ENCODE measurements at regions not wholly inside any gene's neighbourhood (a gene's known extent, or its start where the extent isn't known, plus 50 kb on each side); places are given as distances from the start of the nearest gene placed in this dataset.

DNA sequence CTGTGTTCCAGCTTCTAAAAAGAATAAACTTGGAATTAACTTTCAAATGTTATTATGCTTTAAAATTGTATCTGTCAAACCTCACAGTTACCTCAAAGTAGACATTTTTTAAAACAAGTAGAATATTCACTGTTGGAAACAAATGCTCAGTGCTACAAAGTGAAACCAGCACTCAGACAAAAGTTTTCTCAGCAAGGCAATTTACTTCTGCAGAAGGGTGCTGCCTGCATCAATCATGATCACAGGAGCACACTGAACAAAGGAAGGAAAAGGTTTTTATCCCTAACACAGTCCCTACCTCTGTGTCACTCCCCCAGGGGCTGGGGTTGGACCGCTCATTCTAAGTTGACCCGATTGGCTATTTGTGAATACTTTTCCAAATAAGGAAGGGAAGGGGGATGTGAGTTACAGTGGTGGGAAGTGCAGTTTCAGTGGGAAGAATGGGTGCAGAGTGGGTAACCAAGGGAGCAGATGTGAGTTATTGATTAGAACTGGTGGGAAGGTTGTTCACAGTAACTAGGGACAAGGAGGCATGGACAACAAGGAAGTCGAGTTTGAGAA is 63.0 kb upstream of the CDK20 start:
- 85% methylated on average over 3 of the region's 3 CpGs for WGBS
- Histone ChIP-seq H3K27me3 (ENCODE audit: control insufficient read depth in 4 of 4, insufficient read depth in 4 of 4, low read length in 3 of 4) (no peaks in the 10 kb centered on the region), H3K4me3 (ENCODE audit: low read depth in 1 of 3, low read length in 3 of 3) (no peak overlapping the region), H3K4me1 (ENCODE audit: control insufficient read depth in 4 of 4, insufficient read depth in 4 of 4, low read length in 3 of 4) (no peaks in the 10 kb centered on the region), H3K9ac (ENCODE audit: low read depth in 1 of 2, low read length in 2 of 2) (no peak overlapping the region), H3K27ac (ENCODE audit: low read depth in 1 of 2, low read length in 2 of 2) (no peak overlapping the region), H3K9me3 (ENCODE audit: control insufficient read depth in 4 of 4, low read length in 3 of 4) (peaks cover 3 to 25% (median 7%) of the 10 kb centered on the region in 4 donors), H3K36me3 (ENCODE audit: control insufficient read depth in 4 of 4, insufficient read depth in 3 of 4, low read depth in 1 of 4, low read length in 3 of 4) (no peaks in the 10 kb centered on the region)
- no peak for DNase-seq (ENCODE audit: low spot score)
- TF ChIP-seq, protein P1, sequence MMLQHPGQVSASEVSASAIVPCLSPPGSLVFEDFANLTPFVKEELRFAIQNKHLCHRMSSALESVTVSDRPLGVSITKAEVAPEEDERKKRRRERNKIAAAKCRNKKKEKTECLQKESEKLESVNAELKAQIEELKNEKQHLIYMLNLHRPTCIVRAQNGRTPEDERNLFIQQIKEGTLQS (IDR thresholded peaks at IDR 0.05), result no peak
- TF ChIP-seq, protein P2, sequence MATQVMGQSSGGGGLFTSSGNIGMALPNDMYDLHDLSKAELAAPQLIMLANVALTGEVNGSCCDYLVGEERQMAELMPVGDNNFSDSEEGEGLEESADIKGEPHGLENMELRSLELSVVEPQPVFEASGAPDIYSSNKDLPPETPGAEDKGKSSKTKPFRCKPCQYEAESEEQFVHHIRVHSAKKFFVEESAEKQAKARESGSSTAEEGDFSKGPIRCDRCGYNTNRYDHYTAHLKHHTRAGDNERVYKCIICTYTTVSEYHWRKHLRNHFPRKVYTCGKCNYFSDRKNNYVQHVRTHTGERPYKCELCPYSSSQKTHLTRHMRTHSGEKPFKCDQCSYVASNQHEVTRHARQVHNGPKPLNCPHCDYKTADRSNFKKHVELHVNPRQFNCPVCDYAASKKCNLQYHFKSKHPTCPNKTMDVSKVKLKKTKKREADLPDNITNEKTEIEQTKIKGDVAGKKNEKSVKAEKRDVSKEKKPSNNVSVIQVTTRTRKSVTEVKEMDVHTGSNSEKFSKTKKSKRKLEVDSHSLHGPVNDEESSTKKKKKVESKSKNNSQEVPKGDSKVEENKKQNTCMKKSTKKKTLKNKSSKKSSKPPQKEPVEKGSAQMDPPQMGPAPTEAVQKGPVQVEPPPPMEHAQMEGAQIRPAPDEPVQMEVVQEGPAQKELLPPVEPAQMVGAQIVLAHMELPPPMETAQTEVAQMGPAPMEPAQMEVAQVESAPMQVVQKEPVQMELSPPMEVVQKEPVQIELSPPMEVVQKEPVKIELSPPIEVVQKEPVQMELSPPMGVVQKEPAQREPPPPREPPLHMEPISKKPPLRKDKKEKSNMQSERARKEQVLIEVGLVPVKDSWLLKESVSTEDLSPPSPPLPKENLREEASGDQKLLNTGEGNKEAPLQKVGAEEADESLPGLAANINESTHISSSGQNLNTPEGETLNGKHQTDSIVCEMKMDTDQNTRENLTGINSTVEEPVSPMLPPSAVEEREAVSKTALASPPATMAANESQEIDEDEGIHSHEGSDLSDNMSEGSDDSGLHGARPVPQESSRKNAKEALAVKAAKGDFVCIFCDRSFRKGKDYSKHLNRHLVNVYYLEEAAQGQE (IDR thresholded peaks at IDR 0.05), result no peak
- TF ChIP-seq FOXA2 (IDR thresholded peaks at IDR 0.05), result no peak
- TF ChIP-seq TAF1 (conservative IDR thresholded peaks at IDR 0.05), result no peak
- no peak for TF ChIP-seq HNF4G (IDR thresholded peaks at IDR 0.05)
- no peak for TF ChIP-seq NR2F2 (IDR thresholded peaks at IDR 0.05)
- TF ChIP-seq SP1 (IDR thresholded peaks at IDR 0.05), result no peak
- TF ChIP-seq, protein P3, sequence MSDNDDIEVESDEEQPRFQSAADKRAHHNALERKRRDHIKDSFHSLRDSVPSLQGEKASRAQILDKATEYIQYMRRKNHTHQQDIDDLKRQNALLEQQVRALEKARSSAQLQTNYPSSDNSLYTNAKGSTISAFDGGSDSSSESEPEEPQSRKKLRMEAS (IDR thresholded peaks at IDR 0.05), result no peak

DNA sequence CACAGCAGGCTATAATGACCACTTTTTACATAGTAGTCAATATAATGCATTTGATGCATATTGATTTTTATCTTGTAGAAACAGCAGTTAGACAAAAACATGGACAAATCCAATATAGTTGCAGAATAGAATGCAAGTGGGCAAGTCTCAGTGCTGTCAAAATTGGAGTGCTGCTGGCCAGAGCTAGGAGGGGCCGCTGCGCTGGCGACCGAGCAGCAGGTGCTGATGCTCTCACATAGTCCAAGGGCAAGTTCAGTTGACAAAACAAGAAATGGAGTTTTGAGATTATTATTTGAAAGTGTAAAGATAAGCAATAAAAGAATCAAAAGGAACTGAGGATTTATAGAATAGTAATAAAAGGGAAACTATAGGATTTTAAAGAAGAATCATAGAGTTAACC is 60.6 kb upstream of the CDK20 start:
- H3K4me1 ChIP-seq (ENCODE audit: control insufficient read depth in 4 of 4, insufficient read depth in 4 of 4, low read length in 3 of 4), result no peaks in the 10 kb centered on the region
- no peaks in the 10 kb centered on the region for H3K36me3 ChIP-seq (ENCODE audit: control insufficient read depth in 4 of 4, insufficient read depth in 3 of 4, low read depth in 1 of 4, low read length in 3 of 4)
- peaks cover 3 to 25% (median 7%) of the 10 kb centered on the region in 4 donors for H3K9me3 ChIP-seq (ENCODE audit: control insufficient read depth in 4 of 4, low read length in 3 of 4)
- no peak for DNase-seq (ENCODE audit: low spot score)
- no peaks in the 10 kb centered on the region for H3K27me3 ChIP-seq (ENCODE audit: control insufficient read depth in 4 of 4, insufficient read depth in 4 of 4, low read length in 3 of 4)
- H3K9ac ChIP-seq (ENCODE audit: low read depth in 1 of 2, low read length in 2 of 2), result no peak overlapping the region
- H3K4me3 ChIP-seq (ENCODE audit: low read depth in 1 of 3, low read length in 3 of 3), result no peak overlapping the region
- H3K27ac ChIP-seq (ENCODE audit: low read depth in 1 of 2, low read length in 2 of 2), result no peak overlapping the region
- TF ChIP-seq, protein P4, sequence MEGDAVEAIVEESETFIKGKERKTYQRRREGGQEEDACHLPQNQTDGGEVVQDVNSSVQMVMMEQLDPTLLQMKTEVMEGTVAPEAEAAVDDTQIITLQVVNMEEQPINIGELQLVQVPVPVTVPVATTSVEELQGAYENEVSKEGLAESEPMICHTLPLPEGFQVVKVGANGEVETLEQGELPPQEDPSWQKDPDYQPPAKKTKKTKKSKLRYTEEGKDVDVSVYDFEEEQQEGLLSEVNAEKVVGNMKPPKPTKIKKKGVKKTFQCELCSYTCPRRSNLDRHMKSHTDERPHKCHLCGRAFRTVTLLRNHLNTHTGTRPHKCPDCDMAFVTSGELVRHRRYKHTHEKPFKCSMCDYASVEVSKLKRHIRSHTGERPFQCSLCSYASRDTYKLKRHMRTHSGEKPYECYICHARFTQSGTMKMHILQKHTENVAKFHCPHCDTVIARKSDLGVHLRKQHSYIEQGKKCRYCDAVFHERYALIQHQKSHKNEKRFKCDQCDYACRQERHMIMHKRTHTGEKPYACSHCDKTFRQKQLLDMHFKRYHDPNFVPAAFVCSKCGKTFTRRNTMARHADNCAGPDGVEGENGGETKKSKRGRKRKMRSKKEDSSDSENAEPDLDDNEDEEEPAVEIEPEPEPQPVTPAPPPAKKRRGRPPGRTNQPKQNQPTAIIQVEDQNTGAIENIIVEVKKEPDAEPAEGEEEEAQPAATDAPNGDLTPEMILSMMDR (IDR thresholded peaks at IDR 0.05; ENCODE audit: low read depth, low read length, missing input control), result no peak
- no peak for TF ChIP-seq EGR1 (IDR thresholded peaks at IDR 0.05; ENCODE audit: low read depth in 2 of 2)
- TF ChIP-seq, protein P3 (IDR thresholded peaks at IDR 0.05), result no peak
- no peak for TF ChIP-seq NR2F2 (IDR thresholded peaks at IDR 0.05)
- TF ChIP-seq RXRA (IDR thresholded peaks at IDR 0.05), result no peak
- no peak for TF ChIP-seq JUND (IDR thresholded peaks at IDR 0.05)
- TF ChIP-seq GABPA (IDR thresholded peaks at IDR 0.05 in 1 of 2, conservative IDR thresholded peaks at IDR 0.05 in 1 of 2), result no peak
- TF ChIP-seq RAD21 (IDR thresholded peaks at IDR 0.05), result no peak
- TF ChIP-seq HNF4A (conservative IDR thresholded peaks at IDR 0.05), result no peak
- TF ChIP-seq, protein P2 (IDR thresholded peaks at IDR 0.05), result no peak
- TF ChIP-seq FOXA1 (IDR thresholded peaks at IDR 0.05), result no peak
- no peak for TF ChIP-seq HNF4G (IDR thresholded peaks at IDR 0.05)
- WGBS, result 97% methylated on average over 4 of the region's 4 CpGs
